Hematopoietic multipotent progenitor cell treated with erythropoietin and hydrocortisone succinate and interleukin-3 and kit ligand, for 17 days (in vitro differentiated cells): ENCODE measurements at regions not wholly inside any gene's neighbourhood (a gene's known extent, or its start where the extent isn't known, plus 50 kb on each side); places are given as distances from the start of the nearest gene placed in this dataset.

Experiments used
- DNase-seq: peaks from one replicate; pipeline ENCODE4 v3.0.0-alpha.2; 2015; ENCODE audit warnings: low spot score

- DNase-seq: no peak
Measured at GRCh38 chr2:188065386-188065785, 226.3 kb upstream of the GULP1 start.

- no peak for DNase-seq
Measured at GRCh38 chr2:188068093-188068492, 223.6 kb upstream of the GULP1 start.

DNA sequence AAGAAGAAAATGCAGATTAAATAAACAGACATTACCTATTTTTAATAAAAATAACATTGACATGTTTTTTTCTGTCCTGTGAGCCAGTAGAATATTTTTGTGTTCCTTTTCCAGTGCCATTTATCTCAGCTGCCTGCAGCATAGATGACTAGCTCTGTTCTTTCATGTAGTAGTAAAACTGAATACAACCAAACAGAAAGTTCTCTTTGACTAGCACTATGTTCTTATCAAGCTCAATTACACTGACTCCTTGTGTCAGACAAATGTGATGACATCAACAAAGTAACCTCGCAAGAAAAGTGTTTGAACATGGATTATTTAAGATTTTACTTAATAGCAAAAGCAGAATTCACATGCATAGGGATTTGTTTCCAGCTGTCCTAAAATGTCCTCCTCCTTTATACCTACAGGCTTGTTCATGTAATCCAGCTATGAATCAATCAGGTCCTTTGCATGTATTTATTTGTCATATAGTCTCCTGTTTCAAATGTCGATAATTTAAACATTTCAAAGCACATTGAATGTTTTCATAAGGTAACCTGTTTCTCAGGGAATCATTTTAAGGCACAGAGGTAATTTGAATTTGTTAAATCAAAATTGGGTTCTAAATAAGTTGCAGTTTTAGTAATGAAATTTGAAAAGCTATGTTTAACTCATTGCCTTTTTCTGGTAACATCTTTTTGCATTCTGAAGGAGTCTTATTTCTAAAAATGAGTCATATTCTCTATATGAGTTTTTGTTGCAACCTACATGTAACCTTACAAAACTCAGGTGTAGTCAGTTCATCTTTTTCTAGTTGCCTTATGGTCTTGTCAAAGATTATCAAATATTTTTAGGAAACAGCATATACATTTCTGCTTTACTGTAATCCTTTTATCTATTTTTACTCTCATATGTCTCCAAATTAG is 215.3 kb upstream of the GULP1 start:
- no peak for DNase-seq

DNA sequence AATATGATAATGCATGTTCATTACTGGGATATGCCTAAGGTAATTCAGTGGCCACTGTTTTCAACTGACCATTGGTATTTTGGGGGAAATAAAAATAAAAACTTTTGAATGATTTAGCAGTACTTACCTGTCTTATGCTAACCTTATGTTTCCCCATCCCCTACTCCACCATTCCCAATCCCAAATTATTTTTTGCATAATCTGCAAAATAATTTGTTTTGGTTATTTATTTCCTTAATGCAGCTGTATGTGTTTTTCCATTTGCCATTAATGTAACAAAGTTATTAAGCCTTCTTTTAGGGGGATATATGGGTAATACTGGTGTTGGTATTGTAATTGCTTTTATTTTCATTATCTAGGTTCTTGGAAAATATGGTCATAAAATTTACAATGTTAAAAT is 213.9 kb upstream of the GULP1 start:
- no peak for DNase-seq

- DNase-seq: no peak
Measured at GRCh38 chr2:188078534-188078933, 213.1 kb upstream of the GULP1 start.

GRCh38 chr2:188079196-188079595 is 212.5 kb upstream of the GULP1 start:
- DNase-seq: no peak

- DNase-seq: no peak
Measured at GRCh38 chr2:188085421-188085820, 206.3 kb upstream of the GULP1 start.

- no peak for DNase-seq
Measured at GRCh38 chr2:188089901-188090300, 201.8 kb upstream of the GULP1 start.

DNA sequence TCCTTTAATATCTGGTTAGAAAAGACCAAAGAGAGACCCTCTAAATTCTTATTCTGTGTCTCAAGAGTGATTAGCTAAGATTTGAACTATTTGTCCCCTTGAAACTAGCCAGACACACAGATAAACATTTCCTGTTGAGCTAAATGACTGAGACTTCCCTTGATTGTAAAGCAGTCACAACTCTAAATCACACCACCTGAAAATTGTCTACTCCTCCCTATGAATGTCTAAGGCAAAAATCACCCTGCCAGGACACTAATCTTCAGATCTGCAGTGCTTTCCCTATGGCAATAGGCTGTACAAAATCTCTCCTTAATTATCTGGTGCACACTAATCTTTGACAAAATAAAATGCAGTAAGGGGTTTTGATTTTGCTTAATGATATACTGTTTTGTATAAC is 200.5 kb upstream of the GULP1 start:
- DNase-seq: no peak

DNA sequence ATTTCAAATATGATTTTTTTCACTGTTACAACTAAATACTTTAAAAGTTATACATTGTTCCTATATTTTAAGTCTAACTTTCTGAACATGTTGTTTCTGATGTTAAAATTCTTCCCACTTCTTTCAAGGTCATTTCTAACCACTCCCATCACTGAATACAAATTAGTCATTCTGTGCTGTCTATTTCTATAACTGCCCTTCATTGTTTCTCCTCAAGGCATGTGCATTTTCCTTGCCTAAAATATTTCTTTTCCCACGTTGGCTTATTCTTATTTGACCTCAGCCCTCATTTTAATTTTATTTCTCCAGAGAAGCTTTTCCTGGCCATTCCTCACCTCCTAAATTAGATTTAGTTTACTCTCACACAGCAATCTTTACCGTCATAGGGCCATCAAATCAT is 198.9 kb upstream of the GULP1 start:
- DNase-seq: no peak

- no peak for DNase-seq
Measured at GRCh38 chr2:188096910-188097309, 194.8 kb upstream of the GULP1 start.

DNA sequence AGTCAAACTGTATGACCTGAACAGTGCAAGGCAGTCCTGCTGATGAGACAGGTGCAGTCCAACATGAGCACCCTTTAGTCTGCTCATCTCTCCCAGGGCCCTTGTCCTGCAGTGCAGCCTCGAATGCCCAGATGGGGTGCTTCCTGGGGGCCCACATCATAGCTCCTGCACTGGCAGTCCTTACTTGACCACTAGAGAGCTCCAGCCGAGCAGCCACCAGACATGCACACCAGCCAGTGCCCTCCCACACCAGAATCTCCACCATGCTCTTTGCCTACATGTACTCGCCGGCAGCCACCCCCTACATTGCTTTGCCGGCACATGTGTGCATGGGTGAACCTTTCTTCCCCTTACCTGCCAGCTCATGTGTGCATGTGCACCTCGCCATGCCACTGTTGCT is 188.8 kb upstream of the GULP1 start:
- DNase-seq: no peak

GRCh38 chr2:188114014-188114413 is 177.7 kb upstream of the GULP1 start:
- DNase-seq: no peak

- DNase-seq: no peak
Measured at GRCh38 chr2:188117706-188118105, 174.0 kb upstream of the GULP1 start.

- DNase-seq: no peak
Measured at GRCh38 chr2:188118431-188118830, 173.2 kb upstream of the GULP1 start.

DNA sequence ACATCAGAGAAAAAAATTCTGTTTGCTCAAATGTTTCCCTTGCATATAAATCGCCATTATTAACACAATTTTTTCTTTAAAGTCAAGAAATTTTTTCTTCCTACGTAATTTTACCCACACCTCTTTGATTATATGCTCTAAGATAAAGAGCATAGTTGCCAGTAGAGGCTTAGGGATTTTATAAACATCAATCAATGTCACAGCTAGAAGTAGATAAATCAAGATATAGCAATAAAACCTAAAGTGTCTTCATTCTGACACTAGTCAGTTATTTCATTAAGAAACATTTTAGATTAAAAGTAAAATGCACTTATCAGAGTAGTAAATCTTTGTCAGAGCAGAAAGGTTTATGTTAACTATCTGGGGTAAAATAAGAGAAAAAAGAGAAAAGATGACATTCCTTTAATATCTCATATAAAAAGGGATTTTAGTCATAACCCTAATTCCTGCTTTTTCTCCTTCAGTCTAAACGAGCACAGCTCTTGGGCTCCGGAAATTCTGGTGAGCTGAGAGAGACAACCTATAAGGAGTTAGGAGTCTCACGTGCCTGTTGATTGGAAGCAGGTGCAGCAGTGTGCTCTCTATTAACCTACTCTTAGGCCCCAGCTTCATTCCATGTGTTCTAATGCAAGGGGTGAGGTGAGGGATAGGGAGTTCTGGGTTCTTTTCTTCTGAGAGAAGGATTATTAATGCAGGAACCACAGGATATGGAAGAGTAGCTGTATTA is 172.4 kb upstream of the GULP1 start:
- no peak for DNase-seq

DNA sequence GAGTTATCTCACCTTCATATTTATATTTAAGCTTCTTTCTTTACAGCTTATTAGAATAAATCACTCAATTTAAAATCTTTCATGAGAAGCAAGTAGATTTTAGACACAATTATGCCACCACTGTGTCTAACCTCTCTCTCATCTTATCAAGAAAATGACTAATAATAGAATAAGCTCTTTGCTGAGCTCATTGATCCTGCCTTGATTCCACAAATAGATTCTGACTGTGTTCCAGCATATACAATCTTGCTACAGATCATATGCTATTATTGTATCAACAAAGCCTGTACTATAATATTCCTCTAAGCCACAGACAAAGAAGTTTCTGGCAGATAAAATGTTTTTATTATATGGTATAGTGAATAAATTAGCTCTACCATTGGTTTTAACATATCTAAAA is 168.7 kb upstream of the GULP1 start:
- no peak for DNase-seq

DNA sequence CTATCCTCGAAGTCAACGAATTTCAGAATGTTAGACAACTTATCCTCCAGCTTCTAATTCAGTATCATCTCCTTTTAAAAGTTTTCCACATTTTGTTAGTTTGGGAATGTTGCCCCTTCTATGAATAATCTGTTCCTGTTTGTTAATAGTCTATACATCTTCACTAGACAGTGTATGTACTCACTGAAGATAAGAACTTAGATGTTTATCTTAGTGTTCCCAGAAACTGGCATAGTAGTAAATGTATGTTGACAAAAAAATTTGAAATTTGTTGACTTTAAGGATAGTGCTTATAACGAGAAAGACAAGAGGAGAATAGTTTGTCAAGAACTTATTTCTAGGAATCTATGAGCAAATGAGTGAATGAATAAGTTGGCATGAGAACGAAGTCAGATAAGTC is 162.0 kb upstream of the GULP1 start:
- DNase-seq: no peak

GRCh38 chr2:188130317-188130716 is 161.4 kb upstream of the GULP1 start:
- DNase-seq: no peak

DNA sequence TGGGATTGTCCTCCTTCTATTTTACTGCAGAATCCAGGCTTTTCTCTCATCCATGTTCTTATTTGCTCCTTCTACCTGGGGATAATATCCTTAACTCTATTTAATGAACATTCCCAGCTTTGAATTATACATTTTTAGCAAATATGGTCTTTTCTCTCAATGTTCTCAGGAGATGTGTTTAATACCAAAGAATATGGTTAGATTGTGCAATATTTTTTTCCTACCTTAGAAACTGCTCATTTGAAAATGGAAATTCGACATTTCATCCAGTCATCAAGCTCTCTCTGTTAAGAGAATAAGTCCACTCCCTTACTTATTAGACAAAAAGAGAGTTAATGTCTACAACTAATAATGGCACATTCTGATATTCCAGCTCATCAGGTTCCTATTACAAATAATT is 160.4 kb upstream of the GULP1 start:
- DNase-seq: no peak

- no peak for DNase-seq
Measured at GRCh38 chr2:188132385-188132784, 159.3 kb upstream of the GULP1 start.

DNA sequence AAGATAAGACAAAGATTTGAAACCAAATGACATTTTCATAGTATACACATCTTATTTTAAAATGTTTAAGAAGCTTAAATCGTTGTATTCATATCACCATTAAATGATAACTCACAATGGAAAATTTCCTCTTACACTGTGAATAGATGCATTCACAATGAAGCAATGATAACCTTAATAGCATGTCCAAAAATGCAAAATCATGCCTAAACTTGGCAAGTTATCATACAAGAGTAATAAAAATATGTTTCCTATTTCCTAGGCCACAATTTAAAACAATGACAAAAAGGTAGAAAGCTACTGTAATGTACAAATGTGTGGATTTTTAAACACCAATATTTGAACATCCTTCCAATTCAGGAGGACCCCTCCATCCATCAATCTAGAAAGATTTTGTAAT is 157.4 kb upstream of the GULP1 start:
- no peak for DNase-seq

DNA sequence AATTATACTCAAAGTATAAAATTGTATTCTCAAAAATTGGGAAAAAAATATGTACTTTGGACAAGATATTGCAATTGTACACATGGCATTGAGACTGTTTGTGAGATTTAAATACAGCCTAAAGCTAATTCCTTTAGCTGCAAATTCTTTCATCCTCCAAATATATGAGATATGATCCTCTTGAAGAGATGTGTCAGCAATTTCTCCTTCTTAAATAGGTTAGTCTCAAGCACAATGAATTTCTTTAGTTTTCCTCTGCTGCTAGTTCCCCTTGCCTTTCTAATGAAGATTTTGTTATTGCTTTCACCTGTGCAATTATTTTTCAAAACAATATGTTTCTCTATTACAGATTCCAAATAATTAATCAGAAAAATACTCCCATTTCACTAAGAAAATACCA is 153.4 kb upstream of the GULP1 start:
- DNase-seq: no peak

DNA sequence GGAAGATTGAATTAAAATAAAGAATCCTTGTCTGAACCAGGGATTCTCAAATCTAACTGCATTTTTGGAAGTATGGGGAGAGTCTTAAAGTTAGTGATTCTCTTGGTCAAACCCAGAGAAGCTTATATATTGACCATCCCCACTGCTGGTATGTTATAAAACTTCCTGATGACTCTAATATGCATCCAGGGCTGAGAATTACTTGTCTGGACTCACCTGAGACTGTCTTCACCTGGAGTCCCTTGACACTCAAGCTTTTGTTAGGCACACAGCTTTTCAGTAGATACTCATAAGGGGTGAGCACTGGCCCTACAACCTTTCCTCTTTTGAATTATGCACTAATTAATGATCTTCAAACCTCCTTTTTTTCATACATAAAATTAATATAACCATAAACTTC is 149.6 kb upstream of the GULP1 start:
- no peak for DNase-seq
